ENCODE measurements at regions not wholly inside any gene's neighbourhood (a gene's known extent, or its start where the extent isn't known, plus 50 kb on each side); places are given as distances from the start of the nearest gene placed in this dataset.

- peak in 1 of 2 donors; percentile 45 for ATAC-seq
Measured at GRCh38 chr14:55881577-55882241, 236.5 kb upstream of the PELI2 start.

DNA sequence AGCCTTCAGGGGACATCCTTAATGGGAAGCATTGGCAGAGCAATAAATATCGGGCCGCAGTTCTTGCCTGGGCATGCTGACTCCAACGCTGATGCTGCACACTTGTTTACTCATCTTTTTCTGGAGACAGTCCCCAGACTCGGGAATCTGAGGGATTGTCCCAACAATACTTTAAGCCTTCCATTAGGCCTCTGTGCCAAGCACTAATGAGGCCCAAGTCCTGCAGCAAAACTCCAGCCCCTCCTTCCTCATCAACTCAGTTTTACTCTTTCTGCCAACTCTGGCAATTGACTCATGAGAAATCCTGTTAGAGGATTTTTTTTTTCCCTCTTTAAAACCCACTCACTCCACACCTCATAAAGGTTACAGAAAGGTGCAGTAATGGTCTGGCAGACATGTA, 233.4 kb upstream of the PELI2 start:
- H3K36me3 Mint-ChIP-seq: no peaks in the 10 kb centered on the region
- no peak overlapping the region for H3K27ac Mint-ChIP-seq
- no peaks in the 10 kb centered on the region for H3K4me1 Mint-ChIP-seq (ENCODE audit: low read depth in 2 of 2)
- no peaks in the 10 kb centered on the region for H3K9me3 Mint-ChIP-seq
- ATAC-seq: no peak
- no peak for DNase-seq (ENCODE audit: low spot score)
- peaks cover 11 to 14% of the 10 kb centered on the region in 2 donors for H3K27me3 Mint-ChIP-seq
- no peak overlapping the region for H3K4me3 Mint-ChIP-seq

More at GRCh38 chr14:55881577-55882241, 236.5 kb upstream of the PELI2 start:
- Mint-ChIP-seq H3K36me3 (no peaks in the 10 kb centered on the region), H3K4me3 (no peak overlapping the region), H3K9me3 (no peaks in the 10 kb centered on the region), H3K4me1 (ENCODE audit: low read depth in 2 of 2) (no peaks in the 10 kb centered on the region), H3K27ac (no peak overlapping the region), H3K27me3 (peaks cover 7 to 11% of the 10 kb centered on the region in 2 donors)
- no peak for DNase-seq (ENCODE audit: low spot score)

DNA sequence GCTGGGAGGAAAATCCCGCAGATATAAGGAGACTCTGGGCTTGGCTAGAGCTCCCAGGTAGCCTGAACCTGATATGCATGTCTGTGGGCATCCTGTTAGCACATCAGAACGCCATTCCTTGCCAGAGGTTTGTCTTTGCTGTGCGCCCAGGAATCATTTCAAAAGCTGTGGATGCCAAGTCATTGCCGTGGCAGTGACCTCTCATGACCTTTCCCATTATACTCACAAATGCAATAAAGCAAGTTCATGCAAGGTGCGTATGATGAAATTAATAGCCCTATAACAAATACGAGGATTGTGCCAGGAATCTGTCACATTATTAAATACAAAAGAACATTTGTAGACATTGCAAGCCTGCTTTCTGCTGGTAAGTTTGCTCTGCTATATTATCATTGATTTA, 229.1 kb upstream of the PELI2 start:
- Mint-ChIP-seq H3K36me3 (no peaks in the 10 kb centered on the region), H3K4me3 (no peak overlapping the region), H3K27ac (no peak overlapping the region), H3K27me3 (peaks cover 14 to 39% of the 10 kb centered on the region in 2 donors), H3K4me1 (ENCODE audit: low read depth in 2 of 2) (no peaks in the 10 kb centered on the region), H3K9me3 (no peaks in the 10 kb centered on the region)
- DNase-seq (ENCODE audit: low spot score): no peak
- no peak for ATAC-seq

DNA sequence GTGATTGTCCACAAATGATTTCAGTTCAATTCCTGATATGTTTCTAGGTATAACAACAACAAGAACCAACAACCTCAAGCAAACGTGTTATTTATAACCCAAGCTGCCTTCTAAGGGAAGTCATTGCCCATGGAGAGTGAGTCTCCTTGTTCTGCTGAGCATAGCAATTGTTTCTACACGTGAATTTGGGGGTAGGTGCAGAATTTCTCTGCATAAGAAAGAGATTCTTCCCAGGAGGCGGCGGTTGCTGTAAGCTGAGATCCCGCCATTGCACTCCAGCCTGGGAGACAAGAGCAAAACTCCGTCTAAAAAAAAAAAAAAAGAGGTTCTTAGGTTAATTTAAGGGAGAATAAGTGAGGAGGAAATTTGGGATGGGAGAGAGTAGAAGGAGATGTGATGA, 226.5 kb upstream of the PELI2 start:
- no peaks in the 10 kb centered on the region for H3K36me3 Mint-ChIP-seq
- ATAC-seq: no peak
- H3K4me3 Mint-ChIP-seq: no peak overlapping the region
- no peak for DNase-seq (ENCODE audit: low spot score)
- H3K27ac Mint-ChIP-seq: no peak overlapping the region
- no peaks in the 10 kb centered on the region for H3K4me1 Mint-ChIP-seq (ENCODE audit: low read depth in 2 of 2)
- peaks cover 7 to 31% of the 10 kb centered on the region in 2 donors for H3K27me3 Mint-ChIP-seq
- H3K9me3 Mint-ChIP-seq: no peaks in the 10 kb centered on the region

DNA sequence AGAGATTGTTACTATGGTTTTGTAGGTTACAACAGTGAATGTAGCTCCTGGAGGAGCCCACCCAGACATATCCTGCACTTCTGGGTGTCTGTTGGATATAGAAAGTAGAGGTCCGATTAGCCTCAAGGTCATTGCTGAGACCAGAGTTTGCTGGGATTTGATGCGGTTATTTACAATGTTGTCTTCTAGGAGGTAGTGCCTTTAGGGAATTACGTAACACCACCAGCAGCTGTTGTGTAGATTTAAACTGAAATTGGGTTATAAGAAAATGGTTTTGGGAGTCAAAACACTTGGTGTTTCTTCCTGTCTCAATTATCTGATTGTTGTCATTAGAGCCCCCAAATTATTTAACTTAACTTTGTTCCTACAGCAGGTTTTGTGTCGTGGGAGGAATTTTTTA, 225.3 kb upstream of the PELI2 start:
- no peak for DNase-seq (ENCODE audit: low spot score)
- no peaks in the 10 kb centered on the region for H3K36me3 Mint-ChIP-seq
- no peak for ATAC-seq
- no peaks in the 10 kb centered on the region for H3K4me1 Mint-ChIP-seq (ENCODE audit: low read depth in 2 of 2)
- H3K27ac Mint-ChIP-seq: no peak overlapping the region
- no peaks in the 10 kb centered on the region for H3K9me3 Mint-ChIP-seq
- no peak overlapping the region for H3K4me3 Mint-ChIP-seq
- peaks cover 4 to 27% of the 10 kb centered on the region in 2 donors for H3K27me3 Mint-ChIP-seq

GRCh38 chr14:55893705-55894104, 224.5 kb upstream of the PELI2 start:
- Mint-ChIP-seq H3K4me1 (ENCODE audit: low read depth in 2 of 2) (no peaks in the 10 kb centered on the region), H3K36me3 (no peaks in the 10 kb centered on the region), H3K27ac (no peak overlapping the region), H3K27me3 (peaks cover 4 to 27% of the 10 kb centered on the region in 2 donors), H3K9me3 (no peaks in the 10 kb centered on the region), H3K4me3 (no peak overlapping the region)
- no peak for ATAC-seq
- DNase-seq (ENCODE audit: low spot score): no peak

DNA sequence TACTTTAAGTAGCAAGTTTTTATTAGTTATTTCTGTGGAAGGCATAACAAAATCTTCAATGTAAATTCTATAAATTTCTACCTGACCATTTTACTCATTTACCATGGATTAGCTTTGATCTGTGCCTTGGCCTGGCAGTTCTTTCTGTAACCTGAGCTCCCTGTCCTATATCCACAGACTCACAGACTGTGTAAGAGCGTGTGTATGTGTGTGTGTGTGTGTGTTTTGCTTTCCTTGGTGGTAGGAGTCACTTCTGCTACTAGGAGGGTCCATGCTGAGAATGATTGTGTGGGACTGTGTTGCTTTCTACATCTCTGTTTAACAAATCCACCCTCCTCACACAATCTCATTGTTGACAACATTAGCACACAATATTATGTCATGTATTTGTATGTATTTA, 221.2 kb upstream of the PELI2 start:
- ATAC-seq (no peak), DNase-seq (ENCODE audit: low spot score) (no peak)
- no peaks in the 10 kb centered on the region for H3K9me3 Mint-ChIP-seq
- no peaks in the 10 kb centered on the region for H3K4me1 Mint-ChIP-seq (ENCODE audit: low read depth in 2 of 2)
- H3K27me3 Mint-ChIP-seq: peaks cover 3 to 18% of the 10 kb centered on the region in 2 donors
- no peak overlapping the region for H3K4me3 Mint-ChIP-seq
- no peak overlapping the region for H3K27ac Mint-ChIP-seq
- H3K36me3 Mint-ChIP-seq: no peaks in the 10 kb centered on the region

DNA sequence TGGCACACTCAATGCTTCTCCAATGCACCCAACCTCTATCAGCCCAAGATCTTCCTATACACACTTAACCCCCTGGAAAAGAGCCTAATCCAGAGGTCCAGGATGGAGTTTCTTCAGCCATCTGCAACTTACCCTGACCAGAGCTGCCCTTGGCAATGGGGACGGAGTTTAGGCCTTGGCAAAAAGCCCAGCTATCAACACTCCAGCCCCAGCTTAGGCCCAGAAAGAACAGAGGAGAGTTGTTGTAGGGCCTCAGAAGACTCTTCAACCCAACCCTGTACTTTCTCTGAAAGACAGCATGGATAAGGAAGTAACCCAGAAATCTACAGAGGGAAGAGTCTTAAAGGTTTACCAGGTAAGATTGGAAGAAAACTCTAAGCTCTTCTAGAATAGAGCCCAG, 219.3 kb upstream of the PELI2 start:
- H3K9me3 Mint-ChIP-seq: no peaks in the 10 kb centered on the region
- no peaks in the 10 kb centered on the region for H3K36me3 Mint-ChIP-seq
- H3K27ac Mint-ChIP-seq: no peak overlapping the region
- no peak for DNase-seq (ENCODE audit: low spot score)
- peaks cover 3 to 9% of the 10 kb centered on the region in 2 donors for H3K27me3 Mint-ChIP-seq
- H3K4me1 Mint-ChIP-seq (ENCODE audit: low read depth in 2 of 2): no peaks in the 10 kb centered on the region
- no peak for ATAC-seq
- no peak overlapping the region for H3K4me3 Mint-ChIP-seq

DNA sequence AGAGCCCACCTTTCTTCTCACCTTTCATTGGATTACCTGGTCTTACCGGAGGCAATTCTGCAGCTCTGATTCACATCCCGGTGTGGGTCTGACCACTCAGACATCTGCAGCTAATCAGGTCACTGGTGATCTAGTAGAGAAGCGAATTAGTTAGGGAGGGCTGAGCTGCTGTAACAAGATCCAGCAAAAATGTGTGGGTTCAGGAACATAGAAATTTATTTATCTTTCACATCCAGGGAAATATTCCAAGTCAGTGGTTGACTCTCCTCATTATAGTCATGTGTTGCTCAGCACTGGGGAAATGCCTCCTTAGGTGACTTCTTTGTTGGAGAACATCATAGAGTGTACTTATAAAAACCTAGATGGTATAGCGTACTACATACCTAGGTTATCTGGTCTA, 218.7 kb upstream of the PELI2 start:
- ATAC-seq (no peak), DNase-seq (ENCODE audit: low spot score) (no peak)
- Mint-ChIP-seq H3K4me3 (no peak overlapping the region), H3K27me3 (peaks cover 3 to 9% of the 10 kb centered on the region in 2 donors), H3K36me3 (no peaks in the 10 kb centered on the region), H3K27ac (no peak overlapping the region), H3K9me3 (no peaks in the 10 kb centered on the region), H3K4me1 (ENCODE audit: low read depth in 2 of 2) (no peaks in the 10 kb centered on the region)

DNA sequence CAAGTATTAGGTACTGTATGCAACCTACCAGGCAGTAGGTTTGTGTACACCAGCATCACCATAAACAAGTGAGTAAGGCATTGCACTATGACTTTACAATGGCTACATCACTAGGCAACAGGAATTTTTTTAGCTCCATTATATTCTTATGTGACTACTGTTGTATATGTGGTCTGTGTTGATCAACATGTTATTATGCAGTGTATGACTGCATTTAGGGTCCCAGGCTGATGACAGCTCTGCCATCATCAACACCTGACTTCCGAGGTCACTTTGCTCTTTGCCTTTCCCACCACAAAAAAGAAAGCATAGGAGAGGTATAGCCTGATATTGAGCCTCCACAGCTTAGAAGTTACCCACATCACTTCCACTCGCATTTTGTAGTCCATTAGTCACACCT, 217.5 kb upstream of the PELI2 start:
- Mint-ChIP-seq H3K9me3 (no peaks in the 10 kb centered on the region), H3K27me3 (peaks cover 3 to 9% of the 10 kb centered on the region in 2 donors), H3K4me3 (no peak overlapping the region), H3K36me3 (no peaks in the 10 kb centered on the region), H3K4me1 (ENCODE audit: low read depth in 2 of 2) (no peaks in the 10 kb centered on the region), H3K27ac (no peak overlapping the region)
- no peak for ATAC-seq
- no peak for DNase-seq (ENCODE audit: low spot score)

DNA sequence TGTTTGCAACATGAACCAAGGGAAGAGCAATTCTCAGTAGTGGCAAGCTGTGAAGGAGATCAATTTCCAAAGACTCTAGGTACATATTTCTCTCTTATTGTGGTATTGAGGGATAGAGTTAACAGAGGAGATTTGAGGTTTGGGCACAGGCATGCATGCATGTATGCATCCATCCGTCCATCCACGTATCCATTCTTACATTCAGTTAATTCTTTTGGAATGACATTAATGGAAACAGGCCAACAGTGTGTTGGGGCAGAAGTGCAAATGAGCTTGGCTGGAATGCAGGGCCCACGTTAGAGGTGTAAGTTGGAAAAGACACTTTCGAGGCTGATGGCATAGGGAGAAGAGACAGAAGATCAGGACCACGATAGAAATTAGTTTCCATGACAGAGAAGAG, 216.9 kb upstream of the PELI2 start:
- Mint-ChIP-seq H3K4me3 (no peak overlapping the region), H3K36me3 (no peaks in the 10 kb centered on the region), H3K4me1 (ENCODE audit: low read depth in 2 of 2) (no peaks in the 10 kb centered on the region), H3K9me3 (no peaks in the 10 kb centered on the region), H3K27ac (no peak overlapping the region), H3K27me3 (peaks cover 3 to 9% of the 10 kb centered on the region in 2 donors)
- no peak for ATAC-seq
- DNase-seq (ENCODE audit: low spot score): no peak

GRCh38 chr14:55902241-55902640, 216.0 kb upstream of the PELI2 start:
- H3K36me3 Mint-ChIP-seq: no peaks in the 10 kb centered on the region

DNA sequence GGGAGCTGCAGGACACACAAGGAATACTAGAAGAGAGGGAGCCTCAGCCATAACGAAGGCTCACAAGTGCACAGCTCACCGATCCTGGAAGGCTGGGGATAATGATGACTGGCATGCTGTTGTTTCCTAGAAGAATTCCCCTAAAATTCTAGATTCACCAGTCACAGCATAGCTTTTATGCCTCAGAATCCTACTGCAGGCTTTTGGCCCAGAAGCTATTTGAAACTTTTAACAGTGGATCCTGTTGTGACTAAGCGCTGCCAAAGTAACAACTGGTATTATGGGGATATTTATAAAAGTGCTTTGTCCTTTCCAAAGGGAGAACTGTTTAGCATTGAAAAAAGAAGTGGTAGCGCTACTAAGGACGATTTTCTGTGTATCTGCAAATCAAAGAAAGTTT, 214.1 kb upstream of the PELI2 start:
- Mint-ChIP-seq H3K4me3 (no peak overlapping the region), H3K9me3 (no peaks in the 10 kb centered on the region), H3K36me3 (no peaks in the 10 kb centered on the region), H3K27me3 (peaks cover 3 to 9% of the 10 kb centered on the region in 2 donors), H3K27ac (no peak overlapping the region), H3K4me1 (ENCODE audit: low read depth in 2 of 2) (no peaks in the 10 kb centered on the region)
- DNase-seq (ENCODE audit: low spot score) (no peak), ATAC-seq (no peak)

More at GRCh38 chr14:55902241-55902640, 216.0 kb upstream of the PELI2 start:
- H3K4me3 Mint-ChIP-seq: no peak overlapping the region
- DNase-seq (ENCODE audit: low spot score) (no peak), ATAC-seq (no peak)
- H3K4me1 Mint-ChIP-seq (ENCODE audit: low read depth in 2 of 2): no peaks in the 10 kb centered on the region
- H3K9me3 Mint-ChIP-seq: no peaks in the 10 kb centered on the region
- no peak overlapping the region for H3K27ac Mint-ChIP-seq
- H3K27me3 Mint-ChIP-seq: peaks cover 3 to 9% of the 10 kb centered on the region in 2 donors

GRCh38 chr14:55908106-55908505, 210.1 kb upstream of the PELI2 start:
- ATAC-seq (no peak), DNase-seq (ENCODE audit: low spot score) (no peak)
- Mint-ChIP-seq H3K27me3 (peaks cover 2 to 4% of the 10 kb centered on the region in 2 donors), H3K4me3 (no peak overlapping the region), H3K27ac (no peak overlapping the region), H3K4me1 (ENCODE audit: low read depth in 2 of 2) (no peaks in the 10 kb centered on the region), H3K9me3 (no peaks in the 10 kb centered on the region), H3K36me3 (no peaks in the 10 kb centered on the region)

- ATAC-seq (no peak), DNase-seq (ENCODE audit: low spot score) (no peak)
- H3K4me1 Mint-ChIP-seq (ENCODE audit: low read depth in 2 of 2): no peaks in the 10 kb centered on the region
- no peak overlapping the region for H3K27ac Mint-ChIP-seq
- H3K4me3 Mint-ChIP-seq: no peak overlapping the region
- H3K27me3 Mint-ChIP-seq: peaks cover 7 to 8% of the 10 kb centered on the region in 2 donors
- no peaks in the 10 kb centered on the region for H3K36me3 Mint-ChIP-seq
- no peaks in the 10 kb centered on the region for H3K9me3 Mint-ChIP-seq
Measured at GRCh38 chr14:55909879-55910278, 208.3 kb upstream of the PELI2 start.
